GM21528 (cell line): ENCODE measurements at regions not wholly inside any gene's neighbourhood (a gene's known extent, or its start where the extent isn't known, plus 50 kb on each side); places are given as distances from the start of the nearest gene placed in this dataset.

Experiments used
- ATAC-seq: cut with Tn5 transposase; IDR thresholded peaks from one replicate; pipeline ENCODE4 v1.9.1; 2021; ENCODE audit warnings: mild to moderate bottlenecking, moderate library complexity; ENCODE audit not compliant: unreplicated experiment, low FRiP score

- no peak for ATAC-seq
Measured at GRCh38 chr18:29063346-29063745, 886.4 kb upstream of the CDH2 start.

- no peak for ATAC-seq
Measured at GRCh38 chr18:29062921-29063320, 886.0 kb upstream of the CDH2 start.

DNA sequence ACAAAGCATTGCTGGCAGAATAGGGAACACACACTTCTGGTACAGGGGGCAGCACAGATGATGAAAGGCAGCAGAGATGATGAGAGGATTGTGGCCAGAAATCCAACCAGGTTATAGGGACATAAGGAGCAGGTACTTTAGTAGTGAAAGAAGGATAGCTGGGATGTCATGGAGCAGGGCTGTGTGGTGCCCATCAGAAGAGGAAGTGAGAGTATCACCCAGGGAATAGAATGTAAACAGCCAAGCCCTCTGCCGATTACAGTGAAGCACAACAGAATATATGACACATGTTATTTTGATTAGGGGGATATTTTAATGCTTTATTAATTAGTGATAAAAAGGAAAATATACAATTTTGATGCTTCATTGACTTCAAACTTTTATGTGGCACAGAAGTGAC, 883.4 kb upstream of the CDH2 start:
- no peak for ATAC-seq

- no peak for ATAC-seq
Measured at GRCh38 chr18:29057703-29058102, 880.8 kb upstream of the CDH2 start.

- no peak for ATAC-seq
Measured at GRCh38 chr18:29056800-29057199, 879.9 kb upstream of the CDH2 start.

DNA sequence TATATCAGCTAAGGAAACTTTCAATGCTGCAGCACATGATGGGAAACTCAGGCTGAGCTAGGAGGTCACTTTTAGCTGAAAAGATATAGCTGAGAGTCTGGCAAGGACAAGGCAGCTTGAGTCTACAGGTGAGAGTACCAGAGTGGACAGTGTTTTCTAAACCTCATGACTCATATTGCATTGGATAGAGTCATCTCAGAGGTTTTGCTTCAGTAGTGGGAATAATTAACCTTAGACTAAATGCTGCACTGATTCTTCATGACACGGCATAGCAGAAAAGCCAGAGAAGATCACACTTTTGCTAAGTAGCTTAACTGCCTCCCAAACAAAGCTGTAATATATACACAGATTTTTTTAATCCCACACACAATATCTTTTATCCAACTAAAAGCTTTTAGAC, 865.0 kb upstream of the CDH2 start:
- ATAC-seq: no peak

DNA sequence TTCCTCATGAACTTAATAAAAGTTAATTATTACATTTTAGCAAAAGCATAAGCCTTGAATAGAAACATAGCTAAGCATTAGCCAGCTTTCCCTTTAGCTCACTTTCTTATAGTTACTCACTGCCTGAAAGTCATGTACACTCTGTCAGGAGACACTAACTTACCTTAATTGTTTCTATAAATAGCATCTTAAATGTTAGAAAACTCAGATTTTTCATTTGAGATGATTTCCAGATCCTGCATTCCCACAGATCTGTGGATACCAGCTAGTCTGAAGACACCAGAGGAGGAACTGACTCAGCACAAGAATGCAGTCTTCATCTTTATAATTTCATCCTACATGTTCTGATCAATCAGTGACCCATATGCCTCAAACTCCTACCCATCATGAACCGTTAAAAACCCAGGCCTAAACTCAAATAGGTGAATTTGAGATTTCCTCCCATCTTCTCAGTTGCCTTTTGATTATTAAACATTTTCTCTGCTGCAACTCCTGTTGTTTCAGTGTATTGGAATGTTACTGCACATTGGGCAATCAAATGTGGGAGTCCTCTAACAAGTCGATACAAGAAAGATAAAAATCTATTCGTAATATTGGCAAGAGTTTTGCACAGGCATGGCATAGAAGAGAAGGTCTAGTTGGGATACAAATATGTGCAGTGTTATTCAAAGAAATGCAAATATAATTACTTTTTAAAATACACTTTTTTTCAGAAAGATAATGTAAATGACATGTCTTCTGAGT, 857.4 kb upstream of the CDH2 start:
- no peak for ATAC-seq

- no peak for ATAC-seq
Measured at GRCh38 chr18:29028560-29028959, 851.6 kb upstream of the CDH2 start.

DNA sequence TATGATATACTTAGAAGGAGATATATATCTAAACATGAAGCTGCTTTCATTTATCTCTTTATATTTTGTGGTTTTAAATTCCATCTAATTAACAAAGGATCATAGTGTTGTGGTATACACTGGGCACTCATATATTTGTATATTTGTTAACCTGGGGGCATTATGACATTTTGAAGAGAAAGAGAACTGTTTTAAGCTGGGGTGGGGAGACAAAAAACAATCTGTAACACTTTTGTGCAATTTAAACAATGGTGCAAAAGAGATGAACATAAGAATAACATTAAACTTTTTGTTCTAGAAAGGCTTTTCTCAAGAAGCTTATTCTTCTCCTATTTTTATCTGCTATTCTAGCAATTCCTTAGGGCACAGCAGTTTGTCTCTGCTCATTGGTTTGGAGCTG, 842.0 kb upstream of the CDH2 start:
- no peak for ATAC-seq

DNA sequence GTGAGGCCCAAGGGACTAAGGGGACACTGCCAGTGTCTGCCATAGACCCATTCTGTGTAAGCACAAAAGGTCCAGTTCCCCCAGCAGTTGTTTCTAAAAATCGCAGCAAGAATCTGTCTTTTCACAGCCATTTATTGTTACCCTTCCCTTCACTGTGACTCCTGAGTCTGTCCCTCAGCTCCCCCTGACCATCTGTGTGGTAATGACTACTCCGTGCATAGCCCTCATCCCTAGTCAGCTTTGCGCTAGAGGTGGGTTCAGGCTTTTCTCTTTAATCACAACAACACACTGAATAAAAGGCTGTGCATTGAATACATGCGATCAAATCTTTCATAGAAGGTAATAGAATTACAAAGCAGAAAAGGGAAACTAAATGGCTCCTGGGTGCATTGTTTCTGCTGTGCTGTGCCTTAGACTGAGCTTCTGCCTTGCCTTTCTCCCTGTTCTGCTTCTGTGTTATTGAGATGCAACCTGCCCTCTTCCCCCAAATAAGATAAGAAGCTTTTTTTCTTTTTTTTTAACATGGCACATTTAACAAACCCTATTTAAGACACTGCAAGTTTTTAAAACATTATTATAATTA, 836.0 kb upstream of the CDH2 start:
- ATAC-seq: no peak

GRCh38 chr18:29012364-29012763, 835.4 kb upstream of the CDH2 start:
- no peak for ATAC-seq

DNA sequence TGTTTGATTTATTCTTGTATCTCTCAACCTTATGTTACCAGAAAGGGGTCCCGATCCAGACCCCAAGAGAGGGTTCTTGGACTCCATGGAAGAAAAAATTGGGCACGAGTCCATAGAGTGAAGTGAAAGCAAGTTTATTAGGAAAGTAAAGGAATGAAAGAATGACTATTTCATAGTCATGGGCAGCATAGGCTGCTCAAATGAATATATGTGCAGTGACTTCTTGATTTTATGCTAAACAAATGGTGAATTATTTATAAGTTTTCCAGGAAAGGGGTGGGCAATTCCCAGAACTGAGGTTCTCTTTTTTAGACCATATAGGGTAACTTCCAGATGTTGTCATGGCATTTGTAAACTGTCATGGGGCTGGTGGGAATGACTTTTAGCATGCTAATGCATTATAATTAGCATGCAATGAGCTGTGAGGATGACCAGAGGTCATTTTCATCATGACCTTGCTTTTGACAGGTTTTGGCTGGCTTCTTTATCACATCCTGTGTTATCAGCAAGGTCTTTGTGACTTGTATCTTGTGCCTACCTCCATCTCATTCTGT, 832.4 kb upstream of the CDH2 start:
- no peak for ATAC-seq

DNA sequence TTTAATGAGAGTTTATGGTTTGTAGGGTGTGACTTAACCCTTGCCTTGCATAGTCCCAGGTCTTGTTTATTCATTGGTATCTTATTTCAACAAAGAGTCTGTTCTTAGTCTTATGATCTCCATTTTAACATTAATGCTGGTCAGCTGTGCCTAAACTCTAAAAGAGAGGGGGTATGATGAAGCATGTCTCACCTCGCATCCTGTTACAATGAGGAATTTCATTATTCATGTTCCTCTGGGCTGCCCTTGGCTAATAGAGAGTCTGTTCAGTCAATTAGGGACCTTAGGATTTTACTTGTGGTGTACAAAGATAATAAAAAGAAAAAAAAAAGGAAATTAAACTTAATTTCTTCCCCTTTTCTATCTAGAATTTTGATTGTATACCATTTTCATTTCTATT, 831.9 kb upstream of the CDH2 start:
- no peak for ATAC-seq

GRCh38 chr18:29007986-29008654, 831.2 kb upstream of the CDH2 start:
- ATAC-seq: no peak

GRCh38 chr18:29004921-29005320, 828.0 kb upstream of the CDH2 start:
- ATAC-seq: no peak

DNA sequence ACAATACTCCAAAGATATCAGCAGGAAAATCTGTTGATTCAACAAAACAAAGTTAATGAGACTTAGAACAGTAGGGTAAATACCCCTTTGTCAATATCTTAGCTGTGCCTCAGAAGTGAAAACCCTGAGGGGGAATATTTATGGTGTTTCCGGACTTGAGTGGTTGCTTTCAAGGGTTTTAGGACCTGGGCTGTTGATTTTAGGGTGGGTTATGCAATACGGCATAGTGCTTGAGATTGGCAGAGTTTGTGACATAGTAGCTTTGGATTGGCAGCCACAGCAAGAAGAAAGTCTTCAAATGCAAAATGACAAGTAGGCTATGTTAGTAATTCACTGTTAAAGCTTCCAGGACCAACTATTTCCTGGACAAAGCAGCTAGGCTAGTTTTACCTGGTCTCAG, 826.3 kb upstream of the CDH2 start:
- no peak for ATAC-seq

DNA sequence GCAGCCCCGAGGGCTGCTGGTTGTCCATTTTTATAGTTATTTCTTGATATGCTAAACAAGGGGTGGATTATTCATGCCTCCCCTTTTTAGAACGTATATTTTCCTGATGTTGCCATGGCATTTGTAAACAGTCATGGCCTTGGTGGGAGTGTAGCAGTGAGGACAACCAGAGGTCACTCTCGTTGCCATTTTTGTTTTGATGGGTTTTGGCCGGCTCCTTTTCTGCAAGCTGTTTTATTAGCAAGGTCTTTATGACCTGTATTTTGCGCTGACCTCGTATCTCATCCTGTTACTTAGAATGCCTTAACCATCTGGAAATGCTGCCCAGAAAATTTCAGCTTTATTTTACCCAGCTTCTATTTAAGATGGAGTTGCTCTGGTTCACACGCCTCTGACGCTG, 825.8 kb upstream of the CDH2 start:
- no peak for ATAC-seq

GRCh38 chr18:28999726-29000125, 822.8 kb upstream of the CDH2 start:
- ATAC-seq: no peak

GRCh38 chr18:28995319-28995718, 818.4 kb upstream of the CDH2 start:
- ATAC-seq: no peak

- no peak for ATAC-seq
Measured at GRCh38 chr18:28984731-28985130, 807.8 kb upstream of the CDH2 start.

- ATAC-seq: no peak
Measured at GRCh38 chr18:28974504-28974903, 797.6 kb upstream of the CDH2 start.

DNA sequence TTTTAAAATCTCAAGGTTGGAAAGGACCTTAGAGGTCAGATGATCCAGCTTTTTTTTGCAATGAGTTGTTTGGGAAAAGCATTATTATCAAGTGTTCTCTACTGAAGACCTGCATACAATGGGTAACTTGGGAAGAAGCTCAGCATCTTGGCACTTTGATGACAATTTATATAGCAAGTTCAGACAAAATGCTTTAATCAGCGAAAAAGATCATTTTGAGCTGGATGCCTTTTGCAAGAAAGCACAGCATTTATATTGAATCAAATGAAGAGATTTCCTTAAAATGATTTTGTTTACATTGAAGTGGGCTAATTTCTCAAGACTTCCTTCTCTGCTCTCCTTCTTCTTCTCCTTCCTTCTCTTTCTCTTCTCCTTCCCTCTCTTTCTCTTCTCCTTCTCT, 796.4 kb upstream of the CDH2 start:
- ATAC-seq: no peak
